ENCODE measurements at regions not wholly inside any gene's neighbourhood (a gene's known extent, or its start where the extent isn't known, plus 50 kb on each side); places are given as distances from the start of the nearest gene placed in this dataset.

DNA sequence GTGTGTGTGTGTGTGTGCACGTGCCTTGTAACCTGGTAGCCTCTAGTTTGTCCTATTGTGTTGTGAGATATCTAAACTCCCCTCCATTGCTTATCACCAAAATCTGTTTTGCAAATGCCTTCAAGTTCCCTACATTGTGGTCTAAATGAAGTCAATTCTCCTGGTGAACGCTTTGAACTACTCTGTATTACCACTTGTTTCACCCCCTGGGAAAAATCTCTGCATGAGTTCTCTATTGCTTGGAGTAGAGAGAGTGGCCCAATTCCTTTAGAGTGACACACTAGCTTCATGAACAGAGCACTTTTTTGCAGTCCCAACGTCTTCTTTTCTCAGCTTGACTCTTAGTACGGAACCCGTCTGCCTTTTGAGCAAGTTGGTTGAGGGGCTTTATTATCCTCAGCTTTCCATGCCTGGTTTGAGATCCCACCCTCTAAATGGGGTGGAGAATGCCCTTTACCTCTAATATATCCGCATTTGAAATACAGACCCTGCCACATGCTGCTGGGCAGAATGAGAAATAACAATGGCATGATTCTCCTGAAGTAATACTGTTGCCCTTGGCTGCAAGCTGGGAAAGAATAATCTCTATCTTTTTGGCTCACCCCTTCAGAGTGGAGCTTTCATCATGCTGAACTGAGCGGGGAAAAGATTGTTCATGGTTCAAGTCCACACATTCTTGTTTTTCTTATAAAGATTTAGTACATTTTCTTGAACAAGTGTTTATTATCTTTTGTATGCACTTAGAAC, 2545.3 kb downstream of the PCDH9 start:
- no peak overlapping the region for H3K9ac ChIP-seq (ENCODE audit: low read depth in 2 of 2, low read length in 2 of 2)
- no peaks in the 10 kb centered on the region for H3K27me3 ChIP-seq
- no peaks in the 10 kb centered on the region for H3K4me1 ChIP-seq
- no peaks in the 10 kb centered on the region for H3K9me3 ChIP-seq
- H3K27ac ChIP-seq, result no peak overlapping the region
- intact Hi-C loops (cut with DNase I), result no loop called here
- DNase-seq, result no peak
- no peak overlapping the region for H3K4me3 ChIP-seq
- H3K36me3 ChIP-seq, result no peaks in the 10 kb centered on the region
- TF ChIP-seq, protein P1, sequence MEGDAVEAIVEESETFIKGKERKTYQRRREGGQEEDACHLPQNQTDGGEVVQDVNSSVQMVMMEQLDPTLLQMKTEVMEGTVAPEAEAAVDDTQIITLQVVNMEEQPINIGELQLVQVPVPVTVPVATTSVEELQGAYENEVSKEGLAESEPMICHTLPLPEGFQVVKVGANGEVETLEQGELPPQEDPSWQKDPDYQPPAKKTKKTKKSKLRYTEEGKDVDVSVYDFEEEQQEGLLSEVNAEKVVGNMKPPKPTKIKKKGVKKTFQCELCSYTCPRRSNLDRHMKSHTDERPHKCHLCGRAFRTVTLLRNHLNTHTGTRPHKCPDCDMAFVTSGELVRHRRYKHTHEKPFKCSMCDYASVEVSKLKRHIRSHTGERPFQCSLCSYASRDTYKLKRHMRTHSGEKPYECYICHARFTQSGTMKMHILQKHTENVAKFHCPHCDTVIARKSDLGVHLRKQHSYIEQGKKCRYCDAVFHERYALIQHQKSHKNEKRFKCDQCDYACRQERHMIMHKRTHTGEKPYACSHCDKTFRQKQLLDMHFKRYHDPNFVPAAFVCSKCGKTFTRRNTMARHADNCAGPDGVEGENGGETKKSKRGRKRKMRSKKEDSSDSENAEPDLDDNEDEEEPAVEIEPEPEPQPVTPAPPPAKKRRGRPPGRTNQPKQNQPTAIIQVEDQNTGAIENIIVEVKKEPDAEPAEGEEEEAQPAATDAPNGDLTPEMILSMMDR (IDR thresholded peaks at IDR 0.05), result no peak

- DNase-seq, result no peak
- Histone ChIP-seq H3K27ac (no peak overlapping the region), H3K9me3 (no peaks in the 10 kb centered on the region), H3K4me3 (no peak overlapping the region), H3K27me3 (no peaks in the 10 kb centered on the region), H3K4me1 (no peaks in the 10 kb centered on the region), H3K9ac (ENCODE audit: low read depth in 2 of 2, low read length in 2 of 2) (no peak overlapping the region), H3K36me3 (no peaks in the 10 kb centered on the region)
- intact Hi-C loops (cut with DNase I), result no loop called here
- TF ChIP-seq, protein P1 (IDR thresholded peaks at IDR 0.05), result no peak
Measured at GRCh38 chr13:64684108-64684507, 2546.0 kb downstream of the PCDH9 start.

DNA sequence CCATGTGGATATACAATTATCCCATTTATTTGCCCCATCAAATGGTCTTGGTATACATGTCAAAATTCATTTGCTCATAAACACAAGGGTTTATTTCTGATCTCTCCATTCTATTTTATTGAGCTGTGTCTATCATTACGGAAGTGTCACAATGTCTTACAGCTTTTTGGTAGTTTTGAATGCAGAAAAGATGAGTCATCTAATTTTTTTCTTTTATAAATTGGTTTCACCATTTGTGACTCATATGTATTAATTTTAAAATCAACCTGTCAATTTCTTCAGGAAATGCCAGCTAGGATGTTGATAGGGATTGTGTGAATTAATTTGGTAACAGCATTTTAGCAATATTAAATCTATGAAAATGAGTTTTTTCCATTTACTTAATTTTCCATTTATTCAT, 2549.4 kb downstream of the PCDH9 start:
- no peak overlapping the region for H3K9ac ChIP-seq (ENCODE audit: low read depth in 2 of 2, low read length in 2 of 2)
- H3K4me1 ChIP-seq, result no peaks in the 10 kb centered on the region
- H3K27ac ChIP-seq, result no peak overlapping the region
- intact Hi-C loops (cut with DNase I), result no loop called here
- no peak overlapping the region for H3K4me3 ChIP-seq
- no peaks in the 10 kb centered on the region for H3K27me3 ChIP-seq
- no peaks in the 10 kb centered on the region for H3K9me3 ChIP-seq
- DNase-seq, result no peak
- H3K36me3 ChIP-seq, result no peaks in the 10 kb centered on the region
- TF ChIP-seq, protein P1 (IDR thresholded peaks at IDR 0.05), result no peak

DNA sequence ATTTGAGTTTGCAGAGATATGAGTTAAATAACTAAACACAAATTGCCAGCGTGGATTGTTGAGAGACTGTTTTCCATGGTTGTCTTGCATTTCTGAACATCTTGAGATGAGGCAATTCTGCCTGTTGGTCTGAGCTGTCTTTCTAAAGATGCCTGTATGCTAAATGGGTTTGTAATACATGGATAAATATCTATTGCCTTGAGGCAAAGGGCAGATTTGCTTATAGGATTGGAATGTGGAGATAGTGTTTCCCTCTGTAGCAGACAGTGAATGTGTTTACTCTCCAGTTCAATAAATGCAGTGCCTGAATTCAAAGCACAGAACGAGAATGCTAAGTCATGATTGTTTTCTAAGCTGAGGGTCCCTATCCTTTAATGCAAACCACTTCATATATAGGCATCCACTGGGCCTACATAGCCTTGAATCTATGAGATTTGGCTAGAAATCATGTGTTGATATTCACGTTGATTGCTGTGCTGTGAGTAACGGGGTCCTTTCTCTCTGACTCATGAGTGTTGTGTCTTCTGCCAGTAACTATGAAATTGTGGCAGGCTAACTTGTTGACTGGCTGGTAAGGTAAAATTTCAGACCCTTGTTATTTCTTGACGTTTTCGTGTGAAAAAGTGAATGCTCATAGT, 2554.8 kb downstream of the PCDH9 start:
- Histone ChIP-seq H3K27ac (no peak overlapping the region), H3K27me3 (no peaks in the 10 kb centered on the region), H3K9ac (ENCODE audit: low read depth in 2 of 2, low read length in 2 of 2) (no peak overlapping the region), H3K9me3 (no peaks in the 10 kb centered on the region), H3K36me3 (no peaks in the 10 kb centered on the region), H3K4me3 (no peak overlapping the region), H3K4me1 (no peaks in the 10 kb centered on the region)
- no peak for DNase-seq
- intact Hi-C loops (cut with DNase I), result no loop called here
- TF ChIP-seq, protein P1 (IDR thresholded peaks at IDR 0.05), result no peak

GRCh38 chr13:64674126-64674525, 2556.0 kb downstream of the PCDH9 start:
- Histone ChIP-seq H3K4me3 (no peak overlapping the region), H3K9me3 (no peaks in the 10 kb centered on the region), H3K27me3 (no peaks in the 10 kb centered on the region), H3K9ac (ENCODE audit: low read depth in 2 of 2, low read length in 2 of 2) (no peak overlapping the region), H3K4me1 (no peaks in the 10 kb centered on the region), H3K27ac (no peak overlapping the region), H3K36me3 (no peaks in the 10 kb centered on the region)
- TF ChIP-seq, protein P1 (IDR thresholded peaks at IDR 0.05), result no peak
- DNase-seq, result no peak
- intact Hi-C loops (cut with DNase I), result no loop called here

All from colonic mucosa (tissue), 4 donors.